ENCODE measurements at regions not wholly inside any gene's neighbourhood (a gene's known extent, or its start where the extent isn't known, plus 50 kb on each side); places are given as distances from the start of the nearest gene placed in this dataset.

GRCh38 chr19:56988299-56988698 lies 131.5 kb upstream of the USP29 start:
- no peaks in the 10 kb centered on the region for H3K4me1 Mint-ChIP-seq
- H3K27me3 Mint-ChIP-seq (ENCODE audit: low read depth): no peaks in the 10 kb centered on the region
- no peak for TF ChIP-seq CTCF (conservative IDR thresholded peaks at IDR 0.05)
- peaks cover 26% of the 10 kb centered on the region for H3K9me3 Mint-ChIP-seq
- H3K36me3 Mint-ChIP-seq (ENCODE audit: low read depth): peaks cover 21% of the 10 kb centered on the region
- no peak overlapping the region for H3K4me3 Mint-ChIP-seq
- H3K27ac Mint-ChIP-seq (ENCODE audit: unreplicated experiment): no peak overlapping the region
- no peak for DNase-seq (ENCODE audit: low read depth, low spot score)

GRCh38 chr19:56991912-56992311 lies 127.9 kb upstream of the USP29 start:
- peaks cover 20% of the 10 kb centered on the region for H3K36me3 Mint-ChIP-seq (ENCODE audit: low read depth)
- peaks cover 21% of the 10 kb centered on the region for H3K9me3 Mint-ChIP-seq
- DNase-seq (ENCODE audit: low read depth, low spot score): no peak
- H3K4me3 Mint-ChIP-seq: no peak overlapping the region
- no peak for TF ChIP-seq CTCF (conservative IDR thresholded peaks at IDR 0.05)
- H3K4me1 Mint-ChIP-seq: no peaks in the 10 kb centered on the region
- H3K27ac Mint-ChIP-seq (ENCODE audit: unreplicated experiment): no peak overlapping the region
- H3K27me3 Mint-ChIP-seq (ENCODE audit: low read depth): no peaks in the 10 kb centered on the region

GRCh38 chr19:56993851-56994250 lies 125.9 kb upstream of the USP29 start:
- Mint-ChIP-seq H3K4me1 (no peaks in the 10 kb centered on the region), H3K27ac (ENCODE audit: unreplicated experiment) (peak overlapping the region; percentile 66), H3K9me3 (peaks cover 21% of the 10 kb centered on the region), H3K36me3 (ENCODE audit: low read depth) (peaks cover 20% of the 10 kb centered on the region), H3K4me3 (no peak overlapping the region), H3K27me3 (ENCODE audit: low read depth) (no peaks in the 10 kb centered on the region)
- TF ChIP-seq CTCF (conservative IDR thresholded peaks at IDR 0.05): no peak
- no peak for DNase-seq (ENCODE audit: low read depth, low spot score)

- TF ChIP-seq CTCF (conservative IDR thresholded peaks at IDR 0.05): no peak
- peak overlapping the region; percentile 66 for H3K27ac Mint-ChIP-seq (ENCODE audit: unreplicated experiment)
- H3K4me3 Mint-ChIP-seq: no peak overlapping the region
- H3K4me1 Mint-ChIP-seq: no peaks in the 10 kb centered on the region
- no peaks in the 10 kb centered on the region for H3K27me3 Mint-ChIP-seq (ENCODE audit: low read depth)
- no peak for DNase-seq (ENCODE audit: low read depth, low spot score)
- peaks cover 18% of the 10 kb centered on the region for H3K9me3 Mint-ChIP-seq
- peaks cover 17% of the 10 kb centered on the region for H3K36me3 Mint-ChIP-seq (ENCODE audit: low read depth)
These were observed 125.4 kb upstream of the USP29 start for GRCh38 chr19:56994251-56995017.

GRCh38 chr19:56995303-56995702 lies 124.5 kb upstream of the USP29 start:
- Mint-ChIP-seq H3K27me3 (ENCODE audit: low read depth) (no peaks in the 10 kb centered on the region), H3K4me1 (no peaks in the 10 kb centered on the region), H3K27ac (ENCODE audit: unreplicated experiment) (no peak overlapping the region), H3K36me3 (ENCODE audit: low read depth) (peaks cover 14% of the 10 kb centered on the region), H3K4me3 (no peak overlapping the region), H3K9me3 (peaks cover 15% of the 10 kb centered on the region)
- no peak for DNase-seq (ENCODE audit: low read depth, low spot score)
- no peak for TF ChIP-seq CTCF (conservative IDR thresholded peaks at IDR 0.05)

All from neural crest cell (in vitro differentiated cells).